ENCODE measurements at regions not wholly inside any gene's neighbourhood (a gene's known extent, or its start where the extent isn't known, plus 50 kb on each side); places are given as distances from the start of the nearest gene placed in this dataset.

DNA sequence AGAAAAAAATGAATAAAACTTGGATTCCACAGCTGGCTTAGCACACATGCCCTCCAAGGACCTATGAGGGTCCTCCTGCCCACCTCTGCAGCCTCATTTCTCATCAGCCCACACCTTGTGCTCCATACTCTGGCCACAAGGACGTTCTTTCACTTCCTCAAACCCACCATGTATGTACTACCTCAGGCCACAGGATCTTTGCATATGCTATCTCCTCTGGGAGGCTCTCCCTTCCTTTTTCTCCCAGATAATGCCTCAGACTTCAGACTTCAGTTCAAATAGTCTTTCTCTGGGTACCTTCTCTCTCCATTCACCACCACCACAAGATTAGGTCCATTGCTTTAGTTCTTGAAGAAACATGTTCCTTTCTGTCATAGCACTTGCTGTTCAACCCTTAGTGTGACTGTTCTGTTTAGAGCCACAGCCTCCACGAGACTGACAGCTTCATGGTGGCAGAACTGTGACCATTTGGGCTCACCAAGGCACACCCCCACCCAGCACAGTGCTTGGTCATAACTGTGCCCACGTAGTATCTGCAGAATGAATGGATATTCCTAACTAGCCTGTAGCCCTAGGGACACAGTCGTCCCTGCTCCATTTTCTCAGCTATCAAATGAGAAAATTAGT, 146.7 kb upstream of the LRFN2 start:
- intact Hi-C loops (cut with micrococcal nuclease) = no loop called here
- DNase-seq (no peak), ATAC-seq (ENCODE audit: low read depth) (peak; percentile 42)
- no peaks in the 10 kb centered on the region for H3K36me3 Mint-ChIP-seq (ENCODE audit: low read depth)
- H3K4me3 Mint-ChIP-seq = no peak overlapping the region
- ChIA-PET CTCF (no interaction called here), POLR2A (no interaction called here)
- H3K9me3 Mint-ChIP-seq = no peaks in the 10 kb centered on the region
- H3K4me1 Mint-ChIP-seq = peaks cover 5% of the 10 kb centered on the region
- peaks cover 10% of the 10 kb centered on the region for H3K27me3 Mint-ChIP-seq
- TF ChIP-seq CTCF (IDR thresholded peaks at IDR 0.05) = no peak
- H3K27ac Mint-ChIP-seq = no peak overlapping the region

- Mint-ChIP-seq H3K36me3 (ENCODE audit: low read depth) (no peaks in the 10 kb centered on the region), H3K4me3 (no peak overlapping the region), H3K27me3 (peaks cover 10% of the 10 kb centered on the region), H3K9me3 (no peaks in the 10 kb centered on the region), H3K4me1 (peaks cover 5% of the 10 kb centered on the region), H3K27ac (no peak overlapping the region)
- DNase-seq (no peak), ATAC-seq (ENCODE audit: low read depth) (no peak)
- TF ChIP-seq CTCF (IDR thresholded peaks at IDR 0.05) = no peak
- ChIA-PET CTCF (no interaction called here), POLR2A (no interaction called here)
- intact Hi-C loops (cut with micrococcal nuclease) = no loop called here
Measured at GRCh38 chr6:40733290-40733689, 146.1 kb upstream of the LRFN2 start.

GRCh38 chr6:40732878-40733277, 145.7 kb upstream of the LRFN2 start:
- no peak for DNase-seq
- intact Hi-C loops (cut with micrococcal nuclease) = no loop called here
- ATAC-seq (ENCODE audit: low read depth) = no peak
- ChIA-PET CTCF (no interaction called here), POLR2A (no interaction called here)
- H3K27ac Mint-ChIP-seq = no peak overlapping the region
- H3K36me3 Mint-ChIP-seq (ENCODE audit: low read depth) = no peaks in the 10 kb centered on the region
- H3K4me3 Mint-ChIP-seq = no peak overlapping the region
- no peaks in the 10 kb centered on the region for H3K9me3 Mint-ChIP-seq
- H3K27me3 Mint-ChIP-seq = peaks cover 10% of the 10 kb centered on the region
- peaks cover 5% of the 10 kb centered on the region for H3K4me1 Mint-ChIP-seq
- no peak for TF ChIP-seq CTCF (IDR thresholded peaks at IDR 0.05)

GRCh38 chr6:40728643-40729042, 141.5 kb upstream of the LRFN2 start:
- no peaks in the 10 kb centered on the region for H3K9me3 Mint-ChIP-seq
- peaks cover under 1% of the 10 kb centered on the region for H3K4me1 Mint-ChIP-seq
- ATAC-seq (ENCODE audit: low read depth) (no peak), DNase-seq (no peak)
- no peaks in the 10 kb centered on the region for H3K36me3 Mint-ChIP-seq (ENCODE audit: low read depth)
- H3K27ac Mint-ChIP-seq = no peak overlapping the region
- intact Hi-C loops (cut with micrococcal nuclease) = no loop called here
- ChIA-PET CTCF (no interaction called here), POLR2A (no interaction called here)
- TF ChIP-seq CTCF (IDR thresholded peaks at IDR 0.05) = no peak
- H3K4me3 Mint-ChIP-seq = no peak overlapping the region
- peaks cover 2% of the 10 kb centered on the region for H3K27me3 Mint-ChIP-seq

GRCh38 chr6:40727271-40727670, 140.1 kb upstream of the LRFN2 start:
- intact Hi-C loops (cut with micrococcal nuclease) = no loop called here
- POLR2A ChIA-PET = no interaction called here

More at GRCh38 chr6:40727271-40727670, 140.1 kb upstream of the LRFN2 start:
- Mint-ChIP-seq H3K4me3 (no peak overlapping the region), H3K36me3 (ENCODE audit: low read depth) (no peaks in the 10 kb centered on the region), H3K27me3 (peaks cover 2% of the 10 kb centered on the region), H3K9me3 (no peaks in the 10 kb centered on the region), H3K4me1 (no peaks in the 10 kb centered on the region), H3K27ac (no peak overlapping the region)
- CTCF ChIA-PET = no interaction called here
- DNase-seq = no peak
- no peak for TF ChIP-seq CTCF (IDR thresholded peaks at IDR 0.05)
- no peak for ATAC-seq (ENCODE audit: low read depth)
